ENCODE measurements at regions not wholly inside any gene's neighbourhood (a gene's known extent, or its start where the extent isn't known, plus 50 kb on each side); places are given as distances from the start of the nearest gene placed in this dataset.

GRCh38 chr5:166507810-166508425 is 1783.5 kb upstream of the WWC1 start:
- Mint-ChIP-seq H3K36me3 (ENCODE audit: low read depth) (no peaks in the 10 kb centered on the region), H3K9me3 (peaks cover 18% of the 10 kb centered on the region), H3K4me3 (no peak overlapping the region), H3K4me1 (ENCODE audit: low read depth) (no peaks in the 10 kb centered on the region), H3K27me3 (no peaks in the 10 kb centered on the region), H3K27ac (no peak overlapping the region)

GRCh38 chr5:166509085-166509484 is 1782.4 kb upstream of the WWC1 start:
- H3K27ac Mint-ChIP-seq: no peak overlapping the region
- no peak overlapping the region for H3K4me3 Mint-ChIP-seq
- no peaks in the 10 kb centered on the region for H3K4me1 Mint-ChIP-seq (ENCODE audit: low read depth)
- peaks cover 27% of the 10 kb centered on the region for H3K9me3 Mint-ChIP-seq
- H3K36me3 Mint-ChIP-seq (ENCODE audit: low read depth): no peaks in the 10 kb centered on the region
- H3K27me3 Mint-ChIP-seq: no peaks in the 10 kb centered on the region

GRCh38 chr5:166517976-166518375 is 1773.5 kb upstream of the WWC1 start:
- H3K27ac Mint-ChIP-seq: no peak overlapping the region
- H3K9me3 Mint-ChIP-seq: peaks cover 19% of the 10 kb centered on the region
- no peaks in the 10 kb centered on the region for H3K4me1 Mint-ChIP-seq (ENCODE audit: low read depth)

GRCh38 chr5:166523206-166523605 is 1768.2 kb upstream of the WWC1 start:
- Mint-ChIP-seq H3K36me3 (ENCODE audit: low read depth) (no peaks in the 10 kb centered on the region), H3K27me3 (no peaks in the 10 kb centered on the region), H3K4me1 (ENCODE audit: low read depth) (no peaks in the 10 kb centered on the region), H3K9me3 (peaks cover 12% of the 10 kb centered on the region), H3K27ac (no peak overlapping the region), H3K4me3 (no peak overlapping the region)

More at GRCh38 chr5:166517976-166518375, 1773.5 kb upstream of the WWC1 start:
- no peaks in the 10 kb centered on the region for H3K36me3 Mint-ChIP-seq (ENCODE audit: low read depth)
- H3K27me3 Mint-ChIP-seq: no peaks in the 10 kb centered on the region
- H3K4me3 Mint-ChIP-seq: no peak overlapping the region

- H3K27me3 Mint-ChIP-seq: no peaks in the 10 kb centered on the region
- no peaks in the 10 kb centered on the region for H3K4me1 Mint-ChIP-seq (ENCODE audit: low read depth)
- H3K9me3 Mint-ChIP-seq: peaks cover 3% of the 10 kb centered on the region
- H3K4me3 Mint-ChIP-seq: no peak overlapping the region
- H3K36me3 Mint-ChIP-seq (ENCODE audit: low read depth): no peaks in the 10 kb centered on the region
- H3K27ac Mint-ChIP-seq: no peak overlapping the region
Observed at GRCh38 chr5:166529200-166529599, 1762.2 kb upstream of the WWC1 start.

GRCh38 chr5:166532456-166533220 is 1758.8 kb upstream of the WWC1 start:
- Mint-ChIP-seq H3K27me3 (no peaks in the 10 kb centered on the region), H3K9me3 (no peaks in the 10 kb centered on the region)

GRCh38 chr5:166535641-166536040 is 1755.8 kb upstream of the WWC1 start:
- no peak overlapping the region for H3K4me3 Mint-ChIP-seq
- H3K9me3 Mint-ChIP-seq: no peaks in the 10 kb centered on the region
- H3K27ac Mint-ChIP-seq: no peak overlapping the region
- no peaks in the 10 kb centered on the region for H3K4me1 Mint-ChIP-seq (ENCODE audit: low read depth)
- no peaks in the 10 kb centered on the region for H3K27me3 Mint-ChIP-seq
- H3K36me3 Mint-ChIP-seq (ENCODE audit: low read depth): no peaks in the 10 kb centered on the region

More at GRCh38 chr5:166532456-166533220, 1758.8 kb upstream of the WWC1 start:
- no peaks in the 10 kb centered on the region for H3K4me1 Mint-ChIP-seq (ENCODE audit: low read depth)
- H3K36me3 Mint-ChIP-seq (ENCODE audit: low read depth): no peaks in the 10 kb centered on the region
- H3K4me3 Mint-ChIP-seq: no peak overlapping the region
- no peak overlapping the region for H3K27ac Mint-ChIP-seq

- H3K4me1 Mint-ChIP-seq (ENCODE audit: low read depth): no peaks in the 10 kb centered on the region
- H3K9me3 Mint-ChIP-seq: no peaks in the 10 kb centered on the region
- H3K27ac Mint-ChIP-seq: no peak overlapping the region
- no peaks in the 10 kb centered on the region for H3K36me3 Mint-ChIP-seq (ENCODE audit: low read depth)
- H3K4me3 Mint-ChIP-seq: no peak overlapping the region
- no peaks in the 10 kb centered on the region for H3K27me3 Mint-ChIP-seq
Observed at GRCh38 chr5:166540156-166540555, 1751.3 kb upstream of the WWC1 start.

GRCh38 chr5:166551384-166551783 is 1740.1 kb upstream of the WWC1 start:
- peaks cover 12% of the 10 kb centered on the region for H3K9me3 Mint-ChIP-seq
- no peaks in the 10 kb centered on the region for H3K36me3 Mint-ChIP-seq (ENCODE audit: low read depth)
- H3K27ac Mint-ChIP-seq: no peak overlapping the region
- no peaks in the 10 kb centered on the region for H3K4me1 Mint-ChIP-seq (ENCODE audit: low read depth)
- H3K27me3 Mint-ChIP-seq: no peaks in the 10 kb centered on the region
- H3K4me3 Mint-ChIP-seq: no peak overlapping the region

GRCh38 chr5:166553778-166554177 is 1737.7 kb upstream of the WWC1 start:
- Mint-ChIP-seq H3K27me3 (no peaks in the 10 kb centered on the region), H3K9me3 (peaks cover 11% of the 10 kb centered on the region), H3K4me1 (ENCODE audit: low read depth) (no peaks in the 10 kb centered on the region), H3K27ac (no peak overlapping the region), H3K4me3 (no peak overlapping the region), H3K36me3 (ENCODE audit: low read depth) (no peaks in the 10 kb centered on the region)

GRCh38 chr5:166561759-166562158 is 1729.7 kb upstream of the WWC1 start:
- Mint-ChIP-seq H3K4me1 (ENCODE audit: low read depth) (no peaks in the 10 kb centered on the region), H3K27ac (no peak overlapping the region), H3K27me3 (no peaks in the 10 kb centered on the region), H3K9me3 (peaks cover 20% of the 10 kb centered on the region), H3K4me3 (no peak overlapping the region), H3K36me3 (ENCODE audit: low read depth) (no peaks in the 10 kb centered on the region)

GRCh38 chr5:166562246-166562645 is 1729.2 kb upstream of the WWC1 start:
- Mint-ChIP-seq H3K4me3 (no peak overlapping the region), H3K9me3 (peaks cover 20% of the 10 kb centered on the region), H3K4me1 (ENCODE audit: low read depth) (no peaks in the 10 kb centered on the region), H3K27ac (no peak overlapping the region), H3K36me3 (ENCODE audit: low read depth) (no peaks in the 10 kb centered on the region), H3K27me3 (no peaks in the 10 kb centered on the region)

GRCh38 chr5:166566725-166567124 is 1724.7 kb upstream of the WWC1 start:
- Mint-ChIP-seq H3K27me3 (no peaks in the 10 kb centered on the region), H3K9me3 (peaks cover 19% of the 10 kb centered on the region), H3K4me3 (no peak overlapping the region), H3K4me1 (ENCODE audit: low read depth) (no peaks in the 10 kb centered on the region), H3K36me3 (ENCODE audit: low read depth) (no peaks in the 10 kb centered on the region), H3K27ac (no peak overlapping the region)

GRCh38 chr5:166570865-166571264 is 1720.6 kb upstream of the WWC1 start:
- Mint-ChIP-seq H3K36me3 (ENCODE audit: low read depth) (no peaks in the 10 kb centered on the region), H3K4me3 (no peak overlapping the region), H3K4me1 (ENCODE audit: low read depth) (no peaks in the 10 kb centered on the region), H3K27ac (no peak overlapping the region), H3K27me3 (no peaks in the 10 kb centered on the region), H3K9me3 (peaks cover 26% of the 10 kb centered on the region)

GRCh38 chr5:166571668-166572067 is 1719.8 kb upstream of the WWC1 start:
- Mint-ChIP-seq H3K36me3 (ENCODE audit: low read depth) (no peaks in the 10 kb centered on the region), H3K27ac (no peak overlapping the region), H3K4me1 (ENCODE audit: low read depth) (no peaks in the 10 kb centered on the region), H3K4me3 (no peak overlapping the region), H3K27me3 (no peaks in the 10 kb centered on the region), H3K9me3 (peaks cover 26% of the 10 kb centered on the region)

GRCh38 chr5:166576323-166576722 is 1715.1 kb upstream of the WWC1 start:
- Mint-ChIP-seq H3K9me3 (peaks cover 23% of the 10 kb centered on the region), H3K27ac (no peak overlapping the region), H3K4me3 (no peak overlapping the region), H3K4me1 (ENCODE audit: low read depth) (no peaks in the 10 kb centered on the region), H3K36me3 (ENCODE audit: low read depth) (no peaks in the 10 kb centered on the region), H3K27me3 (no peaks in the 10 kb centered on the region)
